ENCODE measurements at regions not wholly inside any gene's neighbourhood (a gene's known extent, or its start where the extent isn't known, plus 50 kb on each side); places are given as distances from the start of the nearest gene placed in this dataset.
"Not testable (repeated sequence)": the region's sequence is repeated elsewhere in the genome, so short reads cannot be mapped to it uniquely, and the experiment has no call there.

GRCh38 chr4:87916626-87917025 is 58.9 kb upstream of the SPP1 start:
- TF ChIP-seq CTCF (IDR thresholded peaks at IDR 0.05; ENCODE audit: low read depth, low read length) (no peak), EZH2phosphoT487 (IDR thresholded peaks at IDR 0.05; ENCODE audit: low read depth) (no peak)
- Histone ChIP-seq H3K79me2 (ENCODE audit: low read length) (no peaks in the 10 kb centered on the region), H2AFZ (ENCODE audit: low read depth, low read length) (no peak overlapping the region), H3K27ac (ENCODE audit: low read length) (no peak overlapping the region), H3K36me3 (replicated peaks; ENCODE audit: low read depth, low read length) (no peaks in the 10 kb centered on the region), H3K9ac (ENCODE audit: low read length) (no peak overlapping the region), H3K9me3 (ENCODE audit: insufficient read depth, low read length) (no peaks in the 10 kb centered on the region), H4K20me1 (ENCODE audit: insufficient read depth, low read length) (no peaks in the 10 kb centered on the region), H3K27me3 (ENCODE audit: low read depth, low read length) (no peaks in the 10 kb centered on the region), H3K4me3 (ENCODE audit: low read length) (no peak overlapping the region), H3K4me2 (ENCODE audit: low read length) (no peak overlapping the region), H3K4me1 (ENCODE audit: low read length) (peaks cover 31% of the 10 kb centered on the region)

GRCh38 chr4:87917911-87918310 is 57.6 kb upstream of the SPP1 start:
- H3K36me3 ChIP-seq (replicated peaks; ENCODE audit: low read depth, low read length); H3K4me3 ChIP-seq (ENCODE audit: low read length); H3K9me3 ChIP-seq (ENCODE audit: insufficient read depth, low read length); H3K9ac ChIP-seq (ENCODE audit: low read length); H2AFZ ChIP-seq (ENCODE audit: low read depth, low read length); H4K20me1 ChIP-seq (ENCODE audit: insufficient read depth, low read length); H3K27me3 ChIP-seq (ENCODE audit: low read depth, low read length); H3K27ac ChIP-seq (ENCODE audit: low read length); H3K79me2 ChIP-seq (ENCODE audit: low read length): not testable (repeated sequence)
- peak overlapping the region; percentile 10; the same call in 1 of the 2 replicates for H3K4me2 ChIP-seq (ENCODE audit: low read length)
- peaks cover 20% of the 10 kb centered on the region for H3K4me1 ChIP-seq (ENCODE audit: low read length)

- no peak overlapping the region for H2AFZ ChIP-seq (ENCODE audit: low read depth, low read length)
- H3K4me2 ChIP-seq (ENCODE audit: low read length) = peak overlapping the region; percentile 10; the same call in 1 of the 2 replicates
- no peaks in the 10 kb centered on the region for H3K9me3 ChIP-seq (ENCODE audit: insufficient read depth, low read length)
- H4K20me1 ChIP-seq (ENCODE audit: insufficient read depth, low read length) = no peaks in the 10 kb centered on the region
- H3K9ac ChIP-seq (ENCODE audit: low read length) = no peak overlapping the region
- no peaks in the 10 kb centered on the region for H3K27me3 ChIP-seq (ENCODE audit: low read depth, low read length)
- H3K4me1 ChIP-seq (ENCODE audit: low read length) = peaks cover 17% of the 10 kb centered on the region
- no peak overlapping the region for H3K4me3 ChIP-seq (ENCODE audit: low read length)
- H3K36me3 ChIP-seq (replicated peaks; ENCODE audit: low read depth, low read length) = no peaks in the 10 kb centered on the region
- no peaks in the 10 kb centered on the region for H3K79me2 ChIP-seq (ENCODE audit: low read length)
- TF ChIP-seq CTCF (IDR thresholded peaks at IDR 0.05; ENCODE audit: low read depth, low read length) = no peak
- no peak for TF ChIP-seq EZH2phosphoT487 (IDR thresholded peaks at IDR 0.05; ENCODE audit: low read depth)
- H3K27ac ChIP-seq (ENCODE audit: low read length) = no peak overlapping the region
Observed at GRCh38 chr4:87918314-87919058, 57.0 kb upstream of the SPP1 start.

GRCh38 chr4:87919304-87919703 is 56.2 kb upstream of the SPP1 start:
- not testable (repeated sequence) for H3K27me3 ChIP-seq (ENCODE audit: low read depth, low read length); H3K4me3 ChIP-seq (ENCODE audit: low read length); H3K79me2 ChIP-seq (ENCODE audit: low read length); H3K9me3 ChIP-seq (ENCODE audit: insufficient read depth, low read length); H3K9ac ChIP-seq (ENCODE audit: low read length); H4K20me1 ChIP-seq (ENCODE audit: insufficient read depth, low read length); H3K27ac ChIP-seq (ENCODE audit: low read length); H3K4me2 ChIP-seq (ENCODE audit: low read length); H3K36me3 ChIP-seq (replicated peaks; ENCODE audit: low read depth, low read length); H2AFZ ChIP-seq (ENCODE audit: low read depth, low read length)
- peaks cover 17% of the 10 kb centered on the region for H3K4me1 ChIP-seq (ENCODE audit: low read length)

- Histone ChIP-seq H3K9me3 (ENCODE audit: insufficient read depth, low read length) (no peaks in the 10 kb centered on the region), H2AFZ (ENCODE audit: low read depth, low read length) (no peak overlapping the region), H3K9ac (ENCODE audit: low read length) (no peak overlapping the region), H3K27ac (ENCODE audit: low read length) (no peak overlapping the region), H3K4me1 (ENCODE audit: low read length) (peaks cover 17% of the 10 kb centered on the region), H3K4me3 (ENCODE audit: low read length) (no peak overlapping the region), H3K79me2 (ENCODE audit: low read length) (no peaks in the 10 kb centered on the region), H3K27me3 (ENCODE audit: low read depth, low read length) (no peaks in the 10 kb centered on the region), H4K20me1 (ENCODE audit: insufficient read depth, low read length) (no peaks in the 10 kb centered on the region), H3K4me2 (ENCODE audit: low read length) (no peak overlapping the region), H3K36me3 (replicated peaks; ENCODE audit: low read depth, low read length) (no peaks in the 10 kb centered on the region)
- TF ChIP-seq EZH2phosphoT487 (IDR thresholded peaks at IDR 0.05; ENCODE audit: low read depth) (no peak), CTCF (IDR thresholded peaks at IDR 0.05; ENCODE audit: low read depth, low read length) (no peak)
Observed at GRCh38 chr4:87919941-87920340, 55.6 kb upstream of the SPP1 start.
